ENCODE measurements at regions not wholly inside any gene's neighbourhood (a gene's known extent, or its start where the extent isn't known, plus 50 kb on each side); places are given as distances from the start of the nearest gene placed in this dataset.

GRCh38 chr5:98455665-98456064 lies 317.8 kb upstream of the RGMB start:
- TF ChIP-seq HMGXB4 (CRISPR knock-in tag; IDR thresholded peaks at IDR 0.05): no peak
- no peak for TF ChIP-seq CTCF (IDR thresholded peaks at IDR 0.05)
- TF ChIP-seq JUN (CRISPR knock-in tag; IDR thresholded peaks at IDR 0.05): no peak
- TF ChIP-seq ZSCAN18 (CRISPR knock-in tag; IDR thresholded peaks at IDR 0.05): no peak
- no peak for TF ChIP-seq AFF4 (CRISPR knock-in tag; IDR thresholded peaks at IDR 0.05; ENCODE audit: borderline replicate concordance)
- no peak for TF ChIP-seq ATF3 (CRISPR knock-in tag; conservative IDR thresholded peaks at IDR 0.05)
- no peak for TF ChIP-seq E2F5 (CRISPR knock-in tag; IDR thresholded peaks at IDR 0.05)
- no peak for TF ChIP-seq IRF1 (CRISPR knock-in tag; IDR thresholded peaks at IDR 0.05)
- TF ChIP-seq RELA (CRISPR knock-in tag; IDR thresholded peaks at IDR 0.05; ENCODE audit: borderline replicate concordance): no peak
- TF ChIP-seq MAX (CRISPR knock-in tag; IDR thresholded peaks at IDR 0.05): no peak

Measured in WTC11 (cell line).